Thyroid gland (tissue), 4 donors: ENCODE measurements at regions not wholly inside any gene's neighbourhood (a gene's known extent, or its start where the extent isn't known, plus 50 kb on each side); places are given as distances from the start of the nearest gene placed in this dataset.

Source experiments
- POLR2A ChIP-seq, 2 donors: fragments of 450-650 bp; IDR thresholded peaks; one replicate each; pipeline ENCODE4 v1.6.1; 2017; ENCODE audit warnings: antibody characterized with exemption in 2 of 2, mild to moderate bottlenecking in 2 of 2, moderate library complexity in 1 of 2
- TF ChIP-seq, protein P1 (sequence below), 6 experiments: fragments of 200-600 bp in 3 of 6; fragments of 450-650 bp in 3 of 6; sonication (generic) in 3 of 6; IDR thresholded peaks; one replicate each; pipeline ENCODE4 v1.5.1; 2016 to 2019; ENCODE audit warnings: antibody characterized with exemption in 6 of 6, mild to moderate bottlenecking in 2 of 6, inconsistent platforms in 1 of 6, moderate library complexity in 1 of 6

GRCh38 chr13:21242236-21242635, 65.8 kb downstream of the MRPL57 start:
- TF ChIP-seq, protein P1, sequence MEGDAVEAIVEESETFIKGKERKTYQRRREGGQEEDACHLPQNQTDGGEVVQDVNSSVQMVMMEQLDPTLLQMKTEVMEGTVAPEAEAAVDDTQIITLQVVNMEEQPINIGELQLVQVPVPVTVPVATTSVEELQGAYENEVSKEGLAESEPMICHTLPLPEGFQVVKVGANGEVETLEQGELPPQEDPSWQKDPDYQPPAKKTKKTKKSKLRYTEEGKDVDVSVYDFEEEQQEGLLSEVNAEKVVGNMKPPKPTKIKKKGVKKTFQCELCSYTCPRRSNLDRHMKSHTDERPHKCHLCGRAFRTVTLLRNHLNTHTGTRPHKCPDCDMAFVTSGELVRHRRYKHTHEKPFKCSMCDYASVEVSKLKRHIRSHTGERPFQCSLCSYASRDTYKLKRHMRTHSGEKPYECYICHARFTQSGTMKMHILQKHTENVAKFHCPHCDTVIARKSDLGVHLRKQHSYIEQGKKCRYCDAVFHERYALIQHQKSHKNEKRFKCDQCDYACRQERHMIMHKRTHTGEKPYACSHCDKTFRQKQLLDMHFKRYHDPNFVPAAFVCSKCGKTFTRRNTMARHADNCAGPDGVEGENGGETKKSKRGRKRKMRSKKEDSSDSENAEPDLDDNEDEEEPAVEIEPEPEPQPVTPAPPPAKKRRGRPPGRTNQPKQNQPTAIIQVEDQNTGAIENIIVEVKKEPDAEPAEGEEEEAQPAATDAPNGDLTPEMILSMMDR (IDR thresholded peaks at IDR 0.05): no peak
- TF ChIP-seq POLR2A (IDR thresholded peaks at IDR 0.05): no peak
